Mesothelial cell of epicardium (in vitro differentiated cells): ENCODE measurements at regions not wholly inside any gene's neighbourhood (a gene's known extent, or its start where the extent isn't known, plus 50 kb on each side); places are given as distances from the start of the nearest gene placed in this dataset.

Source experiments
- DNase-seq, 2 experiments: peaks; one replicate each; pipeline ENCODE4 v3.0.0; 2021; ENCODE audit warnings: low spot score in 2 of 2; ENCODE audit not compliant: unreplicated experiment in 2 of 2
- H3K27ac Mint-ChIP-seq: 2 replicates; pipeline ENCODE4 v1.8.0; 2021; ENCODE audit warnings: mixed read lengths
- H3K27me3 Mint-ChIP-seq: 2 replicates; pipeline ENCODE4 v1.8.0; 2021; ENCODE audit warnings: low read depth, mixed read lengths
- H3K36me3 Mint-ChIP-seq: 2 replicates; pipeline ENCODE4 v1.8.0; 2021; ENCODE audit warnings: mixed read lengths
- H3K4me1 Mint-ChIP-seq: 2 replicates; pipeline ENCODE4 v1.8.0; 2021; ENCODE audit warnings: mixed read lengths
- H3K4me3 Mint-ChIP-seq: 2 replicates; pipeline ENCODE4 v1.8.0; 2021; ENCODE audit warnings: mild to moderate bottlenecking, moderate library complexity, mixed read lengths
- H3K9me3 Mint-ChIP-seq: 2 replicates; pipeline ENCODE4 v1.8.0; 2021; ENCODE audit warnings: mixed read lengths
- CTCF ChIP-seq: fragments of 200-600 bp; sonication (generic); IDR thresholded peaks from one replicate; pipeline ENCODE4 v1.5.0; 2021; ENCODE audit warnings: antibody characterized with exemption; ENCODE audit not compliant: unreplicated experiment

- no peak overlapping the region for H3K4me3 Mint-ChIP-seq
- DNase-seq, result no peak
- no peaks in the 10 kb centered on the region for H3K9me3 Mint-ChIP-seq
- no peaks in the 10 kb centered on the region for H3K4me1 Mint-ChIP-seq
- no peaks in the 10 kb centered on the region for H3K36me3 Mint-ChIP-seq
- H3K27ac Mint-ChIP-seq, result no peak overlapping the region
- TF ChIP-seq CTCF, result no peak
- peaks cover 14% of the 10 kb centered on the region for H3K27me3 Mint-ChIP-seq
These were observed 188.5 kb upstream of the SHH start for GRCh38 chr7:156000601-156001396.

DNA sequence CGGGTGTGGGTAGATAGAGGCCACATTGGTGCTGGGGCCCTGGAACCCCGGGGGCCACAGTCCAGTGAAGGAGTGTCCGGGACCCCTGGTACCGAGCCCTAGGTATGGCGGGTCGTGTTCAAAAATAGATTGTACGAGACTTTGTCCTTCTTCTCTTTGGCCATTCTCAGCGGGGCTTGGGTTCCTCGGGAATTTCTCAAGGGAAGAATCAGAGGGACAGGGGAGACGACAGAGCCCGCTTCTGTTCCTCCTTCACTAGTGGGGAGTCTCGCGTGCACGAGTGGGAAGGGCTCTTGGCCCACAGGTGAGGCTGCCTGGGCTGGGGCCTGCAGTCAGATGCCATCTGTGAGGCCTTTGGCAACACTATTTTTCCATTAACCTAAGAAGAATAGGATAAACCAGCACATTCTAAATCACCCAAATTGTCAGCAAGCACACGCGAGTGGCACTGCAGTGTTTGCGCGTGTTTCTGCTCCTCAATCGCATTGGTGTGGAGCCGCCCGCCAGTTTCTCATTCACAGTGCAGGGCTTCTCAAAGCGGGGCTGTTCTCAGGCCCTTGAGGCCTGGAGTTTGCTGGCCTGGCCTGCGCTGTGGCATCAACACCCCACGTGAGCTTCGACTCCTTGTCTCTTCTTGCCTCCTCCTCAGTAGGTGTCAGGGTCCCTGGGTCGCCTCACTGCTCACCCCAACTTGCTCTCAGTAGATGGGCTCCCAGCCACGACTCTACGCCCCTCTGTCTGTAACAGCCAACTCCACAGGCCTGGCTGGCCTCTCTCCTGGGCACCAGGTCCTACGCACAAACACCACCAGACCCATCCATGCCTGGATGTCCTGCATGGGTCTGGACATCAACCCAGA, 187.6 kb upstream of the SHH start:
- DNase-seq, result no peak
- no peak for TF ChIP-seq CTCF
- H3K27ac Mint-ChIP-seq, result no peak overlapping the region
- peaks cover 12% of the 10 kb centered on the region for H3K27me3 Mint-ChIP-seq
- H3K36me3 Mint-ChIP-seq, result no peaks in the 10 kb centered on the region
- no peaks in the 10 kb centered on the region for H3K4me1 Mint-ChIP-seq
- no peak overlapping the region for H3K4me3 Mint-ChIP-seq
- H3K9me3 Mint-ChIP-seq, result no peaks in the 10 kb centered on the region

GRCh38 chr7:155998766-155999630, 186.7 kb upstream of the SHH start:
- no peak for DNase-seq
- H3K27ac Mint-ChIP-seq, result no peak overlapping the region
- H3K27me3 Mint-ChIP-seq, result peaks cover 16% of the 10 kb centered on the region
- H3K4me1 Mint-ChIP-seq, result no peaks in the 10 kb centered on the region
- TF ChIP-seq CTCF, result no peak
- H3K9me3 Mint-ChIP-seq, result no peaks in the 10 kb centered on the region
- H3K36me3 Mint-ChIP-seq, result no peaks in the 10 kb centered on the region
- no peak overlapping the region for H3K4me3 Mint-ChIP-seq

- H3K9me3 Mint-ChIP-seq, result no peaks in the 10 kb centered on the region
- DNase-seq, result no peak
- no peaks in the 10 kb centered on the region for H3K4me1 Mint-ChIP-seq
- TF ChIP-seq CTCF, result no peak
- peaks cover 16% of the 10 kb centered on the region for H3K27me3 Mint-ChIP-seq
- no peak overlapping the region for H3K4me3 Mint-ChIP-seq
- no peaks in the 10 kb centered on the region for H3K36me3 Mint-ChIP-seq
- no peak overlapping the region for H3K27ac Mint-ChIP-seq
These were observed 186.0 kb upstream of the SHH start for GRCh38 chr7:155998328-155998691.

- no peak overlapping the region for H3K4me3 Mint-ChIP-seq
- peaks cover 16% of the 10 kb centered on the region for H3K27me3 Mint-ChIP-seq
- no peak for DNase-seq
- H3K27ac Mint-ChIP-seq, result no peak overlapping the region
- H3K36me3 Mint-ChIP-seq, result no peaks in the 10 kb centered on the region
- no peak for TF ChIP-seq CTCF
- no peaks in the 10 kb centered on the region for H3K4me1 Mint-ChIP-seq
- H3K9me3 Mint-ChIP-seq, result no peaks in the 10 kb centered on the region
These were observed 185.4 kb upstream of the SHH start for GRCh38 chr7:155997431-155998327.
